ENCODE measurements at regions not wholly inside any gene's neighbourhood (a gene's known extent, or its start where the extent isn't known, plus 50 kb on each side); places are given as distances from the start of the nearest gene placed in this dataset.

DNA sequence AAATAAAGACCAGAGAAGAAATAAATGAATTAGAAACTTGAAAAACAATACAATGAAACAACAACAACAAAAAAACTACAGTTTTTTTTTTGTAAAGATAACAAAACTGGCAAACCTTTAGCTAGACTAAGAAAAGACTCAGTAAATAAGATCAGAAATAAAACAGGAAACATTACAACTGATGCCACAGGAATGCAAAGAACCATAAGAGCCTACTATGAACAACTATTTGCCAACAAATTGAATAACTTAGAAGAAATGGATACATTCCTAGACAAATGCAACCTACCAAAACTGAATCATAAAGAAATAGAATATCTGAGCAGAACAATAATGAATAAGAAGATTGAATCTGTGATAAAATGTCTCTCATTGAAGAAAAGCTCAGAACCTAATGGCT lies 742.0 kb downstream of the ADGRL2 start:
- no peak for TF ChIP-seq CTCF (IDR thresholded peaks at IDR 0.05; ENCODE audit: low read length)
- TF ChIP-seq EZH2 (IDR thresholded peaks at IDR 0.05; ENCODE audit: borderline replicate concordance, low read length): no peak

GRCh38 chr1:82542141-82542540 lies 741.4 kb downstream of the ADGRL2 start:
- Histone ChIP-seq H3K4me1 (ENCODE audit: insufficient read depth, low read length, severe bottlenecking) (no peaks in the 10 kb centered on the region), H4K20me1 (ENCODE audit: insufficient read depth, low read length) (no peaks in the 10 kb centered on the region), H3K9me2 (ENCODE audit: low read depth, low read length) (no peaks in the 10 kb centered on the region), H3K79me2 (ENCODE audit: insufficient read depth, low read length) (no peaks in the 10 kb centered on the region), H3K4me3 (ENCODE audit: low read depth, low read length, poor library complexity, severe bottlenecking) (no peak overlapping the region), H2AFZ (ENCODE audit: low read length) (no peak overlapping the region), H3K27ac (ENCODE audit: low read depth, low read length, poor library complexity, severe bottlenecking) (no peak overlapping the region), H3K9me3 (ENCODE audit: low read length) (no peaks in the 10 kb centered on the region), H3K9ac (ENCODE audit: low read length) (no peak overlapping the region), H3F3A (ENCODE audit: insufficient read depth, low read length) (no peaks in the 10 kb centered on the region), H3K4me2 (ENCODE audit: low read length) (no peak overlapping the region), H3K27me3 (ENCODE audit: insufficient read depth, low read length) (no peaks in the 10 kb centered on the region), H3K36me3 (ENCODE audit: insufficient read depth, low read length) (no peaks in the 10 kb centered on the region)
- TF ChIP-seq EZH2 (IDR thresholded peaks at IDR 0.05; ENCODE audit: borderline replicate concordance, low read length): no peak
- no peak for TF ChIP-seq CTCF (IDR thresholded peaks at IDR 0.05; ENCODE audit: low read length)

More for the DNA sequence above, 742.0 kb downstream of the ADGRL2 start:
- Histone ChIP-seq H3K27ac (ENCODE audit: low read depth, low read length, poor library complexity, severe bottlenecking) (no peak overlapping the region), H3K4me3 (ENCODE audit: low read depth, low read length, poor library complexity, severe bottlenecking) (no peak overlapping the region), H4K20me1 (ENCODE audit: insufficient read depth, low read length) (no peaks in the 10 kb centered on the region), H3K9me3 (ENCODE audit: low read length) (no peaks in the 10 kb centered on the region), H3K4me2 (ENCODE audit: low read length) (no peak overlapping the region), H3K4me1 (ENCODE audit: insufficient read depth, low read length, severe bottlenecking) (no peaks in the 10 kb centered on the region), H3K27me3 (ENCODE audit: insufficient read depth, low read length) (no peaks in the 10 kb centered on the region), H3K36me3 (ENCODE audit: insufficient read depth, low read length) (no peaks in the 10 kb centered on the region), H3F3A (ENCODE audit: insufficient read depth, low read length) (no peaks in the 10 kb centered on the region), H2AFZ (ENCODE audit: low read length) (no peak overlapping the region), H3K9me2 (ENCODE audit: low read depth, low read length) (no peaks in the 10 kb centered on the region), H3K79me2 (ENCODE audit: insufficient read depth, low read length) (no peaks in the 10 kb centered on the region), H3K9ac (ENCODE audit: low read length) (no peak overlapping the region)

DNA sequence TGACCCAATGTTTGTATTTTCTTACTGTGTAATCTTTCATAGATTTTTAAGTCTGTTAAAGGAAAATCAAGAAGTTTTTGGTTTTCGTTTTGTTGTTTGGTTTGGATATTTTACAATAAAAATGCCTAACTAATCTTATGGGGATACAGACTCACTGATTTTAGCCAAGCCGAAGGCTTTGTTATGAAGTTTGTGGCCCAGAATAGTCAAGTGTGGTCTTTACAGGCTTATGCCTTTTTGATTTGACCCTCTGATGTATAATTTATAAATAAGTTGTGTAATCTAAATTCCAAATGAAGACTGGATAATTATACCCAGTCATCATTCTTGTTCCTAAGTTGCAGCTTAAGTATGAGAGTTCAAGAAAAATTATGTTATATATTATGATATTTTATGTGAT lies 739.3 kb downstream of the ADGRL2 start:
- Histone ChIP-seq H3K27me3 (ENCODE audit: insufficient read depth, low read length) (no peaks in the 10 kb centered on the region), H3K36me3 (ENCODE audit: insufficient read depth, low read length) (no peaks in the 10 kb centered on the region), H3K4me3 (ENCODE audit: low read depth, low read length, poor library complexity, severe bottlenecking) (no peak overlapping the region), H3K79me2 (ENCODE audit: insufficient read depth, low read length) (no peaks in the 10 kb centered on the region), H3K9me2 (ENCODE audit: low read depth, low read length) (no peaks in the 10 kb centered on the region), H3K9me3 (ENCODE audit: low read length) (no peaks in the 10 kb centered on the region), H3K4me2 (ENCODE audit: low read length) (no peak overlapping the region), H3K27ac (ENCODE audit: low read depth, low read length, poor library complexity, severe bottlenecking) (no peak overlapping the region), H3K4me1 (ENCODE audit: insufficient read depth, low read length, severe bottlenecking) (no peaks in the 10 kb centered on the region), H3F3A (ENCODE audit: insufficient read depth, low read length) (no peaks in the 10 kb centered on the region), H3K9ac (ENCODE audit: low read length) (no peak overlapping the region), H2AFZ (ENCODE audit: low read length) (no peak overlapping the region), H4K20me1 (ENCODE audit: insufficient read depth, low read length) (no peaks in the 10 kb centered on the region)
- TF ChIP-seq CTCF (IDR thresholded peaks at IDR 0.05; ENCODE audit: low read length) (no peak), EZH2 (IDR thresholded peaks at IDR 0.05; ENCODE audit: borderline replicate concordance, low read length) (no peak)
